SH-SY5Y (cell line): ENCODE measurements at regions not wholly inside any gene's neighbourhood (a gene's known extent, or its start where the extent isn't known, plus 50 kb on each side); places are given as distances from the start of the nearest gene placed in this dataset.

Experiments used
- GATA2 ChIP-seq: IDR thresholded peaks from 2 replicates; pipeline ENCODE4 v1.6.1; 2011; ENCODE audit warnings: mild to moderate bottlenecking, low read depth, low read length
- GATA3 ChIP-seq: IDR thresholded peaks from 2 replicates; pipeline ENCODE4 v1.6.1; 2011; ENCODE audit warnings: low read depth, mild to moderate bottlenecking, low read length, moderate library complexity

GRCh38 chr6:109875973-109876372 is 102.1 kb upstream of the GPR6 start:
- TF ChIP-seq GATA2 (no peak), GATA3 (no peak)

- TF ChIP-seq GATA2 (no peak), GATA3 (no peak)
Measured at GRCh38 chr6:109877028-109878004, 100.8 kb upstream of the GPR6 start.

- TF ChIP-seq GATA3 (no peak), GATA2 (no peak)
Measured at GRCh38 chr6:109879521-109879920, 98.6 kb upstream of the GPR6 start.

GRCh38 chr6:109891924-109892323 is 86.2 kb upstream of the GPR6 start:
- TF ChIP-seq GATA2: no peak
- no peak for TF ChIP-seq GATA3

GRCh38 chr6:109892451-109893435 is 85.4 kb upstream of the GPR6 start:
- TF ChIP-seq GATA2: no peak
- TF ChIP-seq GATA3: no peak

GRCh38 chr6:109893606-109894005 is 84.5 kb upstream of the GPR6 start:
- TF ChIP-seq GATA2 (no peak), GATA3 (no peak)

- TF ChIP-seq GATA3 (no peak), GATA2 (no peak)
Measured at GRCh38 chr6:109894181-109894580, 83.9 kb upstream of the GPR6 start.

- TF ChIP-seq GATA2 (no peak), GATA3 (no peak)
Measured at GRCh38 chr6:109896341-109896740, 81.8 kb upstream of the GPR6 start.

GRCh38 chr6:109897025-109897424 is 81.1 kb upstream of the GPR6 start:
- no peak for TF ChIP-seq GATA2
- TF ChIP-seq GATA3: no peak

GRCh38 chr6:109897561-109898080 is 80.5 kb upstream of the GPR6 start:
- TF ChIP-seq GATA2: no peak
- TF ChIP-seq GATA3: no peak

- TF ChIP-seq GATA2: no peak
- TF ChIP-seq GATA3: no peak
Measured at GRCh38 chr6:109901976-109902375, 76.1 kb upstream of the GPR6 start.

GRCh38 chr6:109902870-109903269 is 75.2 kb upstream of the GPR6 start:
- TF ChIP-seq GATA2 (no peak), GATA3 (no peak)

- TF ChIP-seq GATA2 (0 out of 2 replicates have a peak, but pooled peaks have one; percentile 28), GATA3 (no peak)
Measured at GRCh38 chr6:109910571-109910970, 67.5 kb upstream of the GPR6 start.

GRCh38 chr6:109912118-109912517 is 66.0 kb upstream of the GPR6 start:
- TF ChIP-seq GATA3 (no peak), GATA2 (no peak)
